ENCODE measurements at regions not wholly inside any gene's neighbourhood (a gene's known extent, or its start where the extent isn't known, plus 50 kb on each side); places are given as distances from the start of the nearest gene placed in this dataset.
A peak's percentile ranks its signal among the peaks of the same experiment; 100 is the strongest.

DNA sequence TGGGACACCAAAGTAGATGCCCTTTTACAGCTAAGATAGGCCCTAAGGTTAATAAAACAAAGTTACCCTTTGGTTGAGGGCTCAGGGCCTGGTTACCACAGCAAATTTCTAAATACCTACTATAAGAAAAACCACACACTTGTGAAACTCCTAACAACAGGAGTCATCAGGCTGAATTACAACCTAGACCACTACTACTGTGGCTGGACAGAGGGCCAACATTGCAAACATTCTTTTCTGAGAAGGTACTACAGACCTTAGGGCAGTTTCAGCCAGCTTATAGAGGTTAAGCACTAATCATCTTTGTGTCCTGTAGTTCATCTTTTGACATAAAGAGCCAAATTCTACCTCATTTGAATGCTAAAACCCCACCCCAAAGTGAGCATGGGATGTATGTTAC is 504.0 kb downstream of the RAPGEF2 start:
- H3K4me2 ChIP-seq (ENCODE audit: extremely low read depth, insufficient read depth, low read length), result no peak overlapping the region
- H3K4me3 ChIP-seq (replicated peaks in 1 of 4; ENCODE audit: control extremely low read depth in 1 of 4, insufficient read depth in 1 of 4, low read depth in 3 of 4, low read length in 4 of 4), result no peak overlapping the region
- peak in 1 of 2 donors; percentile 62 for DNase-seq (ENCODE audit: low read depth in 2 of 2)
- H3K27me3 ChIP-seq (ENCODE audit: control insufficient read depth, insufficient read depth, low read length), result no peaks in the 10 kb centered on the region
- no peak for TF ChIP-seq CTCF (conservative IDR thresholded peaks at IDR 0.05 in 1 of 2, IDR thresholded peaks at IDR 0.05 in 1 of 2; ENCODE audit: low read depth in 1 of 2, low read length in 2 of 2)
- no peak for TF ChIP-seq EZH2 (IDR thresholded peaks at IDR 0.05; ENCODE audit: low read length, missing control alignments)
- H3K4me1 ChIP-seq (ENCODE audit: control insufficient read depth, extremely low read depth, insufficient read depth, low read length), result no peaks in the 10 kb centered on the region
- H3K27ac ChIP-seq (ENCODE audit: insufficient read depth, low read length), result no peak overlapping the region
- no peaks in the 10 kb centered on the region for H3K79me2 ChIP-seq (ENCODE audit: control insufficient read depth, insufficient read depth, low read length)
- no peak overlapping the region for H2AFZ ChIP-seq (ENCODE audit: low read length)
- H3K36me3 ChIP-seq (ENCODE audit: control insufficient read depth, insufficient read depth, low read length), result no peaks in the 10 kb centered on the region
- H4K20me1 ChIP-seq (ENCODE audit: control insufficient read depth, extremely low read depth, insufficient read depth, low read length), result no peaks in the 10 kb centered on the region
- no peak overlapping the region for H3K9ac ChIP-seq (ENCODE audit: insufficient read depth, low read length)
- H3K9me3 ChIP-seq (ENCODE audit: control insufficient read depth, insufficient read depth, low read depth, low read length), result no peaks in the 10 kb centered on the region

GRCh38 chr4:159607809-159608208 is 504.9 kb downstream of the RAPGEF2 start:
- no peaks in the 10 kb centered on the region for H3K36me3 ChIP-seq (ENCODE audit: control insufficient read depth, insufficient read depth, low read length)
- no peak overlapping the region for H3K4me3 ChIP-seq (replicated peaks in 1 of 4; ENCODE audit: control extremely low read depth in 1 of 4, insufficient read depth in 1 of 4, low read depth in 3 of 4, low read length in 4 of 4)
- H3K27me3 ChIP-seq (ENCODE audit: control insufficient read depth, insufficient read depth, low read length), result no peaks in the 10 kb centered on the region
- no peak for TF ChIP-seq EZH2 (IDR thresholded peaks at IDR 0.05; ENCODE audit: low read length, missing control alignments)
- H3K27ac ChIP-seq (ENCODE audit: insufficient read depth, low read length), result no peak overlapping the region
- no peak overlapping the region for H3K9ac ChIP-seq (ENCODE audit: insufficient read depth, low read length)
- peak in 1 of 2 donors; percentile 29 for DNase-seq (ENCODE audit: low read depth in 2 of 2)
- H3K4me1 ChIP-seq (ENCODE audit: control insufficient read depth, extremely low read depth, insufficient read depth, low read length), result no peaks in the 10 kb centered on the region
- no peak overlapping the region for H3K4me2 ChIP-seq (ENCODE audit: extremely low read depth, insufficient read depth, low read length)
- no peaks in the 10 kb centered on the region for H3K79me2 ChIP-seq (ENCODE audit: control insufficient read depth, insufficient read depth, low read length)
- no peaks in the 10 kb centered on the region for H4K20me1 ChIP-seq (ENCODE audit: control insufficient read depth, extremely low read depth, insufficient read depth, low read length)
- H3K9me3 ChIP-seq (ENCODE audit: control insufficient read depth, insufficient read depth, low read depth, low read length), result no peaks in the 10 kb centered on the region
- H2AFZ ChIP-seq (ENCODE audit: low read length), result no peak overlapping the region

- Histone ChIP-seq H3K4me2 (ENCODE audit: extremely low read depth, insufficient read depth, low read length) (no peak overlapping the region), H2AFZ (ENCODE audit: low read length) (no peak overlapping the region), H4K20me1 (ENCODE audit: control insufficient read depth, extremely low read depth, insufficient read depth, low read length) (no peaks in the 10 kb centered on the region), H3K36me3 (ENCODE audit: control insufficient read depth, insufficient read depth, low read length) (no peaks in the 10 kb centered on the region), H3K4me1 (ENCODE audit: control insufficient read depth, extremely low read depth, insufficient read depth, low read length) (no peaks in the 10 kb centered on the region), H3K27me3 (ENCODE audit: control insufficient read depth, insufficient read depth, low read length) (no peaks in the 10 kb centered on the region), H3K9ac (ENCODE audit: insufficient read depth, low read length) (no peak overlapping the region), H3K27ac (ENCODE audit: insufficient read depth, low read length) (no peak overlapping the region), H3K4me3 (replicated peaks in 1 of 4; ENCODE audit: control extremely low read depth in 1 of 4, insufficient read depth in 1 of 4, low read depth in 3 of 4, low read length in 4 of 4) (no peak overlapping the region), H3K9me3 (ENCODE audit: control insufficient read depth, insufficient read depth, low read depth, low read length) (no peaks in the 10 kb centered on the region), H3K79me2 (ENCODE audit: control insufficient read depth, insufficient read depth, low read length) (no peaks in the 10 kb centered on the region)
- TF ChIP-seq EZH2 (IDR thresholded peaks at IDR 0.05; ENCODE audit: low read length, missing control alignments) (no peak), CTCF (conservative IDR thresholded peaks at IDR 0.05 in 1 of 2, IDR thresholded peaks at IDR 0.05 in 1 of 2; ENCODE audit: low read depth in 1 of 2, low read length in 2 of 2) (no peak)
- peak in 1 of 2 donors; percentile 51 for DNase-seq (ENCODE audit: low read depth in 2 of 2)
Measured at GRCh38 chr4:159608436-159608835, 505.6 kb downstream of the RAPGEF2 start.

Measured in fibroblast of lung (primary cell).